LNCaP clone FGC (cell line): ENCODE measurements at regions not wholly inside any gene's neighbourhood (a gene's known extent, or its start where the extent isn't known, plus 50 kb on each side); places are given as distances from the start of the nearest gene placed in this dataset.

ENCODE experiments used
- DNase-seq: peaks from one replicate; pipeline ENCODE4 v3.0.0-alpha.2; 2011; ENCODE audit warnings: low read depth
- H3K4me3 ChIP-seq: 2 replicates; pipeline ENCODE4 v1.5.1; 2011; ENCODE audit warnings: mild to moderate bottlenecking, low read depth, low read length, control low read depth
- TF ChIP-seq, protein P1 (sequence below): IDR thresholded peaks from 2 replicates; pipeline ENCODE4 v1.5.1; 2012; ENCODE audit warnings: mild to moderate bottlenecking; ENCODE audit not compliant: control insufficient read depth, insufficient read depth; ENCODE audit errors: extremely low read depth

DNA sequence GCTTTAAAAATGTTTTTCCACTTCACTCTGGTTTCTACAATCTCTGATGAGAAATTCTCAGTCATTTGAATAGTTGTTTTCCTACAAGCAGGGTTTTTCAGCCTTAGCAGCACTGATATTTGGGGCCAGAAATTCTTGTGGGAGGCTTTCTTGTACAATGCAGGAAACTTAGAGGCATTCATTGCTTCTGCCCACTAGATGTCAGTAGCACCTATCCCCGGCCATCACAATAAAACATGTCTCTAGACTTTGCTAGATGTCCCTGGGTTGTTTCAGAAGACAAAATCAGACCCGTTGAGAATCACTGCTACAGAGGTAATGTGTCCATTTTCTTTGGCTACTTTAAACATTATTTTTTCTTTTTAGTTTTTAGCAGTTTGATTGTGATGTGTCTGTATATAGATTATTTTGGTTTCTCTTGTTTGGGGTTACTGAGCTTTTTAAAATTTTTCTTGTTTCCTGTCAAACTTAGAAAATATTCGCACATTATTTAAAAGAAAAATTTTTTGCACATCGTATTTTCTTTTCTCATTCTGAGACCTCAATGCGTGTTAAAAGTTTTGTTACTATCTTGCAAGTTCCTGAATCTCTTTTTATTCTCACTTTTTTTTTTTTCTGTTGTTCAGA is 60.8 kb upstream of the CCDC179 start:
- peak; percentile 88 for DNase-seq
- TF ChIP-seq, protein P1, sequence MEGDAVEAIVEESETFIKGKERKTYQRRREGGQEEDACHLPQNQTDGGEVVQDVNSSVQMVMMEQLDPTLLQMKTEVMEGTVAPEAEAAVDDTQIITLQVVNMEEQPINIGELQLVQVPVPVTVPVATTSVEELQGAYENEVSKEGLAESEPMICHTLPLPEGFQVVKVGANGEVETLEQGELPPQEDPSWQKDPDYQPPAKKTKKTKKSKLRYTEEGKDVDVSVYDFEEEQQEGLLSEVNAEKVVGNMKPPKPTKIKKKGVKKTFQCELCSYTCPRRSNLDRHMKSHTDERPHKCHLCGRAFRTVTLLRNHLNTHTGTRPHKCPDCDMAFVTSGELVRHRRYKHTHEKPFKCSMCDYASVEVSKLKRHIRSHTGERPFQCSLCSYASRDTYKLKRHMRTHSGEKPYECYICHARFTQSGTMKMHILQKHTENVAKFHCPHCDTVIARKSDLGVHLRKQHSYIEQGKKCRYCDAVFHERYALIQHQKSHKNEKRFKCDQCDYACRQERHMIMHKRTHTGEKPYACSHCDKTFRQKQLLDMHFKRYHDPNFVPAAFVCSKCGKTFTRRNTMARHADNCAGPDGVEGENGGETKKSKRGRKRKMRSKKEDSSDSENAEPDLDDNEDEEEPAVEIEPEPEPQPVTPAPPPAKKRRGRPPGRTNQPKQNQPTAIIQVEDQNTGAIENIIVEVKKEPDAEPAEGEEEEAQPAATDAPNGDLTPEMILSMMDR = peak; percentile 79
- H3K4me3 ChIP-seq = peak overlapping the region; percentile 55

DNA sequence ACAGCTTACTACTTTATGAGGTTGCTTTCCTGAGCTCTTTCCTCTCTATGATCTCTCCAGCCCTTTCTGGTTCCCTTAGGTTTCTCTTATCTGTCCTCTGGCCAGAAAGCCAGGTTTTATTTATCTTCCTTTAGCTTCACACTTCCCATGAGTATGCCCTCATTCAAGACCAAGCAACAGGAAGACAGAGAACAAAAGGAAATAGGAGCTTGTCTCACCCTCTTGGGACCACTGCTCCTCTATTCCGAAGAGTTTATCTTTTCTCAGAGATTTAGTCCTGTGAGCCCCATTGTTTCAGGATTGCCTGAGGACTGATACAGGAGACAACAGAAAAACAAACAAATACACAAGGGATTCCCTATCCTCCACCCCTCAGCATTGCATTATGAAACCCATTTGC is 62.4 kb upstream of the CCDC179 start:
- TF ChIP-seq, protein P1 = no peak
- peak overlapping the region; percentile 55 for H3K4me3 ChIP-seq
- DNase-seq = peak; percentile 56

DNA sequence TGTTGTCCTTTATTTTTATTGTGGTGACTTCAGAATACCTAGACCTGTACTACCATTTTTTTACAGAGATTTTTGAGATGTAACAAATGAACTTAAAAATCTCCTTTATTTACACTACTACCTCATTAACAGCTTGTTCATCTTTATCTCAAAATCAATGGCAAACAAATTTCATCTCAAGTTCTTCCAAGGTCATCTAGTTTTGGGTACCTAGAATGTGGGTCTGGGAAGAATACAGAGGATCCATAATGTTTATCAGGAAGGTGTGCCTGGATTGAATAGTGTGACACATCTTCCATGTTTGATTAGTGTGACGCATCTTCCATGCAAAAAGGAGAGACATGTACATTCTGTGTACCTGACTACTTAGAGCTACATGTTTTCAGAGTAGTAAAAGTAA is 63.3 kb upstream of the CCDC179 start:
- H3K4me3 ChIP-seq = peak overlapping the region; percentile 55
- TF ChIP-seq, protein P1 = no peak
- peak; percentile 97 for DNase-seq

DNA sequence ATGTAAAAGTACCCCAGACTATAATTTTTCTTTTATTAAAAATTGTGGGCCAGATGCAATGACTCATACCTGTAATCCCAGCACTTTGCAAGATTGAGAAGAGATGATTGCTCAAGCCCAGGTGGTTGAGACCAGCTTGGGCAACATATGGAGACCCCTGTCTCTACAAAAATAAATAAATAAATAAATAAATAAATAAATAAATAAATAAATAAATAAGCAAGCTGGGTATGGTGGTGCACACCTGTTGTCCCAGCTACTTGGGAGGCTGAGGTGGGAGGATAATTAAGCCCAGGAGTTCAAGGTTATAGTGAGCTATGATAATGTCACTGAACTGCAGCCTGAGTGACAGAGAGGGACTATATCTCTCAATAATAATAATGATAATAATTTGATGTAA is 66.1 kb upstream of the CCDC179 start:
- TF ChIP-seq, protein P1 = no peak
- no peak overlapping the region for H3K4me3 ChIP-seq
- no peak for DNase-seq

DNA sequence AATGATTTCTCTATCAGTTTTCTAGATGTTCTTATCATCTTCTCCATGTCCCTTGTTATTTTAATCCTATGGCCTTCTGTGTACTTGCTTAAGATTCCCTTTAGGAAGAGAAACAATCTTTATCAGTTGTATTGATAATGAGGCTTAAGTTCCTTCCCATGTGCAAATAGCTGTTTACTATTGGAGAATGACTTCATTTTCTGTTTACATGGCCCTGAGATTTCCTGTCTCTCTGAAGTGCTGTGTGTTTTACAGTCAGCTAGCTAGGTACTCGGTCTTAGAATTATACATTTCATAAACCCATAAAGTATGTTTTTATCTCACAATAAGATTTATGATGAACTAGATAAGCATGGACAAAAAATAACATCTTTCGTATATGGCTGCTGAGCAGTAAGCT is 67.5 kb upstream of the CCDC179 start:
- TF ChIP-seq, protein P1 = no peak
- H3K4me3 ChIP-seq = peak overlapping the region; percentile 34
- peak; percentile 78 for DNase-seq

DNA sequence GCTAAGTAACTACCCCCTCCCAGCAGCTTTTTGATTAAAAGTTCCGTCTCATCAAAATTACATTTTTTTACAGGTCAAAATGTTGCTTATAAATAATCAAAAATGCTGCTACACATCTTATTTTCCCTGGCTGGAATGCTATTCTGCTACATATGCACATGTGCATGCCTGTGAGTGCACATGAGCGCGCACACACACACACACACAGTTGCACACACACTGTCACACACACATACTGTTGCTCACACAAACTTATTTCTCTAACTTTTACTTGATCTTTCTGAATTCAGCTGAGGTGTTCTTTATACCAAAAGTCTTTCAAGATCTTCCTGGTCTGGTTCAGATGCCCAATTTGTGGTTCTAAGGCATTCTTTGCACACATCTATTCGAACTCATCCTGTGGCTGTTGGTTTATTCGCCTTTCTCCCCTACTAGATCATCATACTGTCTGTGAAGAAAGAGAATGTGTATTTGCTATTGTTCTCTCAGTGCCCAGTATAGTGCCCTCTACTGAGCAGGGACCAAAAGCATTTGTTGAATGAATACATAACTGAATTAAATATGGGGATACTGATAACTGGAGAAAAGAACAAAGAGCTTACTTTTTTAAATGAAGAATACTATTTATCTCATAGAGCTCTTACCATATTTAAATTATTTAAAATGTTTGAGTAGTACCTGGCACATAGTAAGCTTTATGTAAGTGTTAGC is 68.1 kb upstream of the CCDC179 start:
- peak overlapping the region; percentile 34 for H3K4me3 ChIP-seq
- TF ChIP-seq, protein P1 = peak; percentile 53
- DNase-seq = no peak
